Neural crest cell (in vitro differentiated cells): ENCODE measurements at regions not wholly inside any gene's neighbourhood (a gene's known extent, or its start where the extent isn't known, plus 50 kb on each side); places are given as distances from the start of the nearest gene placed in this dataset.

Source experiments
- DNase-seq: peaks from one replicate; pipeline ENCODE4 v3.0.0; 2021; ENCODE audit warnings: low read depth, mixed read lengths, low spot score
- H3K27ac Mint-ChIP-seq: one replicate; pipeline ENCODE4 v1.8.0; 2021; ENCODE audit warnings: mild to moderate bottlenecking, mixed read lengths; ENCODE audit not compliant: unreplicated experiment
- H3K27me3 Mint-ChIP-seq: 2 replicates; pipeline ENCODE4 v1.8.0; 2021; ENCODE audit warnings: low read depth, mild to moderate bottlenecking, mixed read lengths
- H3K36me3 Mint-ChIP-seq: 2 replicates; pipeline ENCODE4 v1.8.0; 2021; ENCODE audit warnings: low read depth, mild to moderate bottlenecking, mixed read lengths
- H3K4me1 Mint-ChIP-seq: 2 replicates; pipeline ENCODE4 v1.8.0; 2021; ENCODE audit warnings: mixed read lengths
- H3K4me3 Mint-ChIP-seq: one replicate; pipeline ENCODE4 v1.8.0; 2021; ENCODE audit warnings: mild to moderate bottlenecking, mixed read lengths
- H3K9me3 Mint-ChIP-seq: 2 replicates; pipeline ENCODE4 v1.8.0; 2021; ENCODE audit warnings: mixed read lengths
- TF ChIP-seq, protein P1 (sequence below): fragments of 200-600 bp; sonication (generic); conservative IDR thresholded peaks from 2 replicates; pipeline ENCODE4 v1.5.0; 2021; ENCODE audit warnings: antibody characterized with exemption, mild to moderate bottlenecking

GRCh38 chr2:12871694-12872315 lies 155.1 kb downstream of the TRIB2 start:
- H3K9me3 Mint-ChIP-seq, result no peaks in the 10 kb centered on the region
- no peaks in the 10 kb centered on the region for H3K36me3 Mint-ChIP-seq
- H3K4me1 Mint-ChIP-seq, result no peaks in the 10 kb centered on the region
- H3K4me3 Mint-ChIP-seq, result no peak overlapping the region
- no peak for DNase-seq
- no peaks in the 10 kb centered on the region for H3K27me3 Mint-ChIP-seq
- TF ChIP-seq, protein P1, sequence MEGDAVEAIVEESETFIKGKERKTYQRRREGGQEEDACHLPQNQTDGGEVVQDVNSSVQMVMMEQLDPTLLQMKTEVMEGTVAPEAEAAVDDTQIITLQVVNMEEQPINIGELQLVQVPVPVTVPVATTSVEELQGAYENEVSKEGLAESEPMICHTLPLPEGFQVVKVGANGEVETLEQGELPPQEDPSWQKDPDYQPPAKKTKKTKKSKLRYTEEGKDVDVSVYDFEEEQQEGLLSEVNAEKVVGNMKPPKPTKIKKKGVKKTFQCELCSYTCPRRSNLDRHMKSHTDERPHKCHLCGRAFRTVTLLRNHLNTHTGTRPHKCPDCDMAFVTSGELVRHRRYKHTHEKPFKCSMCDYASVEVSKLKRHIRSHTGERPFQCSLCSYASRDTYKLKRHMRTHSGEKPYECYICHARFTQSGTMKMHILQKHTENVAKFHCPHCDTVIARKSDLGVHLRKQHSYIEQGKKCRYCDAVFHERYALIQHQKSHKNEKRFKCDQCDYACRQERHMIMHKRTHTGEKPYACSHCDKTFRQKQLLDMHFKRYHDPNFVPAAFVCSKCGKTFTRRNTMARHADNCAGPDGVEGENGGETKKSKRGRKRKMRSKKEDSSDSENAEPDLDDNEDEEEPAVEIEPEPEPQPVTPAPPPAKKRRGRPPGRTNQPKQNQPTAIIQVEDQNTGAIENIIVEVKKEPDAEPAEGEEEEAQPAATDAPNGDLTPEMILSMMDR, result no peak
- no peak overlapping the region for H3K27ac Mint-ChIP-seq

DNA sequence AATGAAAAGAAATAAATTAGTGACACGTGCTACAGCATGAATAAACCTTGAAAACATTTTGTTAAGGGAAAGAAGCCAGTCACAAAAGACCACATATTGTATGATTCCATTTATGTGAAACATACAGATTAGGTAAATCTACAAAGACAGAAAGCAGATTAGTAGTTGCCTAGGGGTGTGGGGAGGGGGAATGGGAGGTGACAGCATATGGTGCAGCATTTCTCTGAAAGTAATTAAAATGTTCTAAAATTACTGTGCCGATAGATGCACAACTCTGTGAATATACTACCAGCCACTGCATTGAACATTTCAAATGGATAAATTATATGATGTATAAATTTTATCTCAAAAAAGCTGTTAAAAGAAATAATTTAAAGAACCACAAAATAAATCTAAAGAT lies 161.0 kb downstream of the TRIB2 start:
- H3K36me3 Mint-ChIP-seq, result no peaks in the 10 kb centered on the region
- no peak for DNase-seq
- H3K9me3 Mint-ChIP-seq, result no peaks in the 10 kb centered on the region
- TF ChIP-seq, protein P1, result no peak
- H3K27ac Mint-ChIP-seq, result no peak overlapping the region
- H3K4me3 Mint-ChIP-seq, result no peak overlapping the region
- no peaks in the 10 kb centered on the region for H3K4me1 Mint-ChIP-seq
- no peaks in the 10 kb centered on the region for H3K27me3 Mint-ChIP-seq

GRCh38 chr2:12879649-12880048 lies 162.9 kb downstream of the TRIB2 start:
- no peaks in the 10 kb centered on the region for H3K36me3 Mint-ChIP-seq
- H3K9me3 Mint-ChIP-seq, result no peaks in the 10 kb centered on the region
- H3K4me3 Mint-ChIP-seq, result no peak overlapping the region
- no peak for DNase-seq
- no peaks in the 10 kb centered on the region for H3K4me1 Mint-ChIP-seq
- no peak overlapping the region for H3K27ac Mint-ChIP-seq
- TF ChIP-seq, protein P1, result no peak
- H3K27me3 Mint-ChIP-seq, result no peaks in the 10 kb centered on the region

DNA sequence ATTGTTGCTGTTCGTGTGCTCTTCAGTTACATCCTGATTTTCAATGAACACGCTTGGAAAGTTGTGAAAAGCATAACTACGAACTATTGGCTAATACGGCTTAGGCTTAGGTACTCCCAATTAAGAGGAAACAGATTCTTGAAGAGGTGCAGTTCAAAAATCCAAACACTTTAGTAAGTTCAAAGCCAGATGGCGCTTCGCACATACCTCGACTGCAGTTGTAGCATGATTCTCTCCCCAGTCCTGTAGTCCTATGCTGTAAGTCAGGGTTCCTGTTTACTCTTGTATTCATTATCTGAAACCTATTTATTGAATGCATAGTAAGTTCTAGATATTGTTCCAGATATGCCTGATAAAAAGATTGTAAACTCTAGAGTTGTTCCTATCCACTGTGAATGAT lies 165.2 kb downstream of the TRIB2 start:
- no peak for DNase-seq
- TF ChIP-seq, protein P1, result no peak
- Mint-ChIP-seq H3K4me1 (no peaks in the 10 kb centered on the region), H3K27ac (no peak overlapping the region), H3K27me3 (no peaks in the 10 kb centered on the region), H3K4me3 (no peak overlapping the region), H3K36me3 (no peaks in the 10 kb centered on the region), H3K9me3 (no peaks in the 10 kb centered on the region)

GRCh38 chr2:12882393-12882792 lies 165.7 kb downstream of the TRIB2 start:
- no peak for DNase-seq
- H3K9me3 Mint-ChIP-seq, result no peaks in the 10 kb centered on the region
- H3K27ac Mint-ChIP-seq, result no peak overlapping the region
- TF ChIP-seq, protein P1, result no peak
- H3K4me1 Mint-ChIP-seq, result no peaks in the 10 kb centered on the region
- H3K36me3 Mint-ChIP-seq, result no peaks in the 10 kb centered on the region
- H3K4me3 Mint-ChIP-seq, result no peak overlapping the region
- H3K27me3 Mint-ChIP-seq, result no peaks in the 10 kb centered on the region
